T-helper 1 cell treated with Interleukin-12 subunit alpha and Interleukin-12 subunit beta and Interleukin-4 antibody, amounts not matched to agents 30 ng/mL and 1 ng/mL, for 36 hours (primary cell): ENCODE measurements at regions not wholly inside any gene's neighbourhood (a gene's known extent, or its start where the extent isn't known, plus 50 kb on each side); places are given as distances from the start of the nearest gene placed in this dataset.

Source experiments
- intact Hi-C: fragments of 100-400 bp; cut with micrococcal nuclease; formaldehyde crosslinking; loops from one replicate; pipeline ENCODE4 v1.15.1; 2024

GRCh38 chr3:39748002-39748401, 61.4 kb upstream of the MYRIP start:
- intact Hi-C loops, result no loop called here

GRCh38 chr3:39748763-39749162, 60.6 kb upstream of the MYRIP start:
- intact Hi-C loops, result no loop called here

DNA sequence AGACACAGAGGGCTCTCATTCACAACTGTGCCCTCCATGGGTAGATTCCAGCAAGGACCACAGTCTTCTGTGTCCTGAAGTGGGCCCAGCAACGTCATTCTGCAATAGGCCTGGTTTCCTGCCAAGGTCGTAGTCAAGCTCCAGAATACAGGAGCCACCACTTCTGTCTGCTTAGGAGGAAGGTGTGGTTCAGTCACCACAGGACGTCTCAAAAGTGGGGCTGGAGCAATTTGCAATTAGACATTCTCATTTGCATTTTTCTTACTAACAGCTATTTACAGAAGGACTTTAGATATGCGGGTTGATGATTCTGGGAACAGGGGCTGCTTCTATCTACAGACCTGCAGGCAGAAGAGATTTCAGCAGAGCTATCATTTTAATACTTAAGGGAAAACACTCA, 58.7 kb upstream of the MYRIP start:
- intact Hi-C loops, result no loop called here

DNA sequence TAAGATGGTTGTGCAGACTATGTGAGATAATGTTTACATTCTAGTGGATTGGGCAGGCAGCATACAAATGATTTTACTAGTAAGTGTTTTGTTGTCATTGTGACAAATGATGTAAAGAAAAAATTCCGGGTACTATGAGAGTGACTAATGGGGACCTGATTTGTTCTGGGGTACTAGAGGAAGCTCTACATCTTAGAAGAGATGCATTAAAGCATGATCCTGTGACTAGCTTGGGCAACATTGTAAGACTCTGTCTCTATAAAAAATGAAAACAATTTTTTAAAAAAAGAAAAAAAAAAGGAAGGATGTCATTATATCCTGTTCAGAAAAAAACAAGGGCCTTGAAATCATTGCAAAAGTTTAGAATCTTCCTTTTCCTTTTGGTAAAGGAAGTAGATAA, 58.1 kb upstream of the MYRIP start:
- intact Hi-C loops, result no loop called here

DNA sequence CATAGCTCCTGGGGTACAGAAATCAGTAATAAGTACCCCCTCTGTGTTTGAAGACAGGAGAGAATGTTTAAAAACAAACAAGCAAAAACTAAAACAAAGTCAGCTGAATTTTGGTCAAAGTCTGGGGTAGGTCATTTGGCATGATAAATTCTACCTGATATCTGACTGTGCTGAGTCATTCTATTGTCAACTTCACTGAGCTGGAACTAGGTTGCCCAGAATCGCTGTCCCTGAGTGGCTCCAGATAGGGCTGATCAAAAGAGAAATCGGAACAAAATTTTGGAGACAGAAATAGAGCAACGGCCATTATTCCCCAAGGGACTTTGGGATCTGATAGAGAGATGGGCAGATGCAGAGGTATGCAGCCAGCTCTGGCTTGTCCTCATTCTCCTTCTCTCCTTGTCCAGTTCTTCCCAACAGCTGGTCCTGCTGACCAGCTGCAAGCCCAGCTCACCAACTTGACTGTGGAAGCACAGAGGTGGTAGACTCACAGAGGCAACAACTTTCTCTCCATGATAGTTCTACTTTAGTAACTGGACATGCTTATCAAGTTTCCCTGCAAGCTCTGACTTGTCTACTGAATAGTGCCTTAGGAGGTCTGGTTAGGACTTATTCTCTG, 57.3 kb upstream of the MYRIP start:
- intact Hi-C loops, result no loop called here

- intact Hi-C loops, result no loop called here
Observed at GRCh38 chr3:39752751-39753150, 56.7 kb upstream of the MYRIP start.

- intact Hi-C loops, result no loop called here
Observed at GRCh38 chr3:39753391-39753790, 56.0 kb upstream of the MYRIP start.

GRCh38 chr3:39754549-39754948, 54.9 kb upstream of the MYRIP start:
- intact Hi-C loops, result no loop called here

DNA sequence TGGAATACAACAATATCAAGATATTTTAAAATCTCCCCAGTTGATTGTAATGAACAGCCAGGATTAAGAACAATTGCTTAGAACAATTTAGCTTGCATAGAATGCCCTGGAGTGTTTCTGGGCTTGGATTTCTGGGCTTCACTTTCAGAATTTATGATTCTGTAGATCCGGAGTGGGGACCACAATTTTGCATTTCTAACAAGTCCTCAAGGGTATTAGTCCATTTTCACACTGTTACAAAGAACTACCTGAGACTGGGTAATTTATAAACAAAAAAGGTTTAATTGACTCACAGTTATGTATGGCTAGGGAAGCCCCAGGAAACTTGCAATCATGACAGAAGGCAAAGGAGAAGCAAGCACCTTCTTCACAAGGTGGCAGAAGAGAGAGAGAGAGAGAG, 54.3 kb upstream of the MYRIP start:
- intact Hi-C loops, result no loop called here

- intact Hi-C loops, result no loop called here
Observed at GRCh38 chr3:39757307-39757706, 52.1 kb upstream of the MYRIP start.
